ENCODE measurements at regions not wholly inside any gene's neighbourhood (a gene's known extent, or its start where the extent isn't known, plus 50 kb on each side); places are given as distances from the start of the nearest gene placed in this dataset.

GRCh38 chr18:78445880-78446279, 533.7 kb upstream of the SALL3 start (continued):
- TF ChIP-seq TAF15 (IDR thresholded peaks at IDR 0.05; ENCODE audit: low read depth, low read length, poor library complexity, severe bottlenecking): no peak

- Histone ChIP-seq H3K36me3 (replicated peaks in 1 of 2; ENCODE audit: control insufficient read depth in 1 of 2, insufficient read depth in 2 of 2, low read length in 2 of 2) (no peaks in the 10 kb centered on the region), H3K4me2 (ENCODE audit: low read depth, low read length) (no peak overlapping the region), H3K79me2 (ENCODE audit: insufficient read depth, low read length) (no peaks in the 10 kb centered on the region), H4K20me1 (ENCODE audit: insufficient read depth, low read length) (no peaks in the 10 kb centered on the region), H2AFZ (ENCODE audit: low read length) (no peak overlapping the region), H3K9ac (ENCODE audit: insufficient read depth, low read depth, low read length) (no peak overlapping the region), H3K9me3 (ENCODE audit: low read length) (peaks cover 15% of the 10 kb centered on the region), H3K27ac (ENCODE audit: extremely low read length, insufficient read depth, low read length) (no peak overlapping the region), H3K4me3 (replicated peaks in 1 of 3; ENCODE audit: insufficient read depth in 1 of 3, low read depth in 2 of 3, low read length in 3 of 3) (no peak overlapping the region), H3K4me1 (ENCODE audit: insufficient read depth, low read length) (no peaks in the 10 kb centered on the region), H3K27me3 (ENCODE audit: control insufficient read depth in 1 of 2, insufficient read depth in 2 of 2, low read length in 2 of 2) (no peaks in the 10 kb centered on the region)
- no TSS peak for BruUV-seq (replicated peaks)
- no peak for FAIRE-seq
- POLR2A ChIA-PET: no interaction called here
- CTCF ChIA-PET (ENCODE audit: low intra/inter-chr PET ratio, low total read pairs): no interaction called here
- TF ChIP-seq, protein P1, sequence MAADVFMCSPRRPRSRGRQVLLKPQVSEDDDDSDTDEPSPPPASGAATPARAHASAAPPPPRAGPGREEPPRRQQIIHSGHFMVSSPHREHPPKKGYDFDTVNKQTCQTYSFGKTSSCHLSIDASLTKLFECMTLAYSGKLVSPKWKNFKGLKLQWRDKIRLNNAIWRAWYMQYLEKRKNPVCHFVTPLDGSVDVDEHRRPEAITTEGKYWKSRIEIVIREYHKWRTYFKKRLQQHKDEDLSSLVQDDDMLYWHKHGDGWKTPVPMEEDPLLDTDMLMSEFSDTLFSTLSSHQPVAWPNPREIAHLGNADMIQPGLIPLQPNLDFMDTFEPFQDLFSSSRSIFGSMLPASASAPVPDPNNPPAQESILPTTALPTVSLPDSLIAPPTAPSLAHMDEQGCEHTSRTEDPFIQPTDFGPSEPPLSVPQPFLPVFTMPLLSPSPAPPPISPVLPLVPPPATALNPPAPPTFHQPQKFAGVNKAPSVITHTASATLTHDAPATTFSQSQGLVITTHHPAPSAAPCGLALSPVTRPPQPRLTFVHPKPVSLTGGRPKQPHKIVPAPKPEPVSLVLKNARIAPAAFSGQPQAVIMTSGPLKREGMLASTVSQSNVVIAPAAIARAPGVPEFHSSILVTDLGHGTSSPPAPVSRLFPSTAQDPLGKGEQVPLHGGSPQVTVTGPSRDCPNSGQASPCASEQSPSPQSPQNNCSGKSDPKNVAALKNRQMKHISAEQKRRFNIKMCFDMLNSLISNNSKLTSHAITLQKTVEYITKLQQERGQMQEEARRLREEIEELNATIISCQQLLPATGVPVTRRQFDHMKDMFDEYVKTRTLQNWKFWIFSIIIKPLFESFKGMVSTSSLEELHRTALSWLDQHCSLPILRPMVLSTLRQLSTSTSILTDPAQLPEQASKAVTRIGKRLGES (CRISPR knock-in tag; IDR thresholded peaks at IDR 0.05; ENCODE audit: borderline replicate concordance): no peak
- TF ChIP-seq SAP130 (CRISPR knock-in tag; IDR thresholded peaks at IDR 0.05; ENCODE audit: low read depth) (no peak), ZNF431 (CRISPR knock-in tag; IDR thresholded peaks at IDR 0.05; ENCODE audit: borderline replicate concordance, low read depth) (no peak), ZNF33A (CRISPR knock-in tag; IDR thresholded peaks at IDR 0.05; ENCODE audit: borderline replicate concordance) (no peak)
- no peak for ATAC-seq
- intact Hi-C loops (cut with micrococcal nuclease; ENCODE audit: unreplicated experiment): no loop called here
- in situ Hi-C loops (cut with HindIII; ENCODE audit: extremely low pct_ligation_motif_present, low pct_unique_long_range_greater_than_20kb): no loop called here
- no peak for DNase-seq (ENCODE audit: low spot score)
- 11% methylated on average over 4 of the region's 4 CpGs for WGBS (ENCODE audit: low lambda C conversion rate)
Measured at GRCh38 chr18:78447211-78447610, 532.4 kb upstream of the SALL3 start.

All from HepG2 (cell line).